IMR-90 (cell line): ENCODE measurements at regions not wholly inside any gene's neighbourhood (a gene's known extent, or its start where the extent isn't known, plus 50 kb on each side); places are given as distances from the start of the nearest gene placed in this dataset.

Experiments
- ATAC-seq: fragments of 200-7000 bp; cut with Tn5 transposase; 2 replicates; pipeline ENCODE4 v1.9.1; 2020; ENCODE audit warnings: low read depth, mild to moderate bottlenecking, moderate library complexity
- BruUV-seq: library from RNA; stranded (reverse); fragments of 400-500 nt; replicated peaks from 2 replicates; lab custom pipeline; 2021; lab: Mats Ljungman, UMichigan
- CTCF ChIA-PET: fragments of 300-600 bp; formaldehyde crosslinking; extraction: SDS; loops from one replicate; lab custom pipeline; 2021; ENCODE audit warnings: antibody characterized with exemption; lab: Yijun Ruan, JAX
- POLR2A ChIA-PET: fragments of 300-600 bp; sonication (Branson Sonifier 250); formaldehyde crosslinking; loops from one replicate; lab custom pipeline; 2022; ENCODE audit warnings: antibody characterized with exemption; ENCODE audit not compliant: unreplicated experiment; lab: Charles Lee
- DNase-seq: peaks from one replicate; pipeline ENCODE4 v3.0.0; 2013
- H2AFZ ChIP-seq: replicated peaks from 2 replicates; pipeline ENCODE3; 2013; ENCODE audit warnings: low read length, mild to moderate bottlenecking; ENCODE audit not compliant: poor library complexity
- H2AK5ac ChIP-seq: 2 replicates; pipeline ENCODE4 v1.6.1; 2013; ENCODE audit warnings: low read depth, low read length, inconsistent platforms
- H2AK9ac ChIP-seq: replicated peaks from 2 replicates; pipeline ENCODE3; 2013; ENCODE audit warnings: mild to moderate bottlenecking, low read depth, low read length, moderate library complexity; ENCODE audit not compliant: poor library complexity
- H2BK120ac ChIP-seq: 2 replicates; pipeline ENCODE4 v1.6.1; 2013; ENCODE audit warnings: low read depth, low read length, inconsistent platforms
- H2BK15ac ChIP-seq: 3 replicates; pipeline ENCODE4 v1.6.1; 2013; ENCODE audit warnings: low read depth, low read length, inconsistent platforms
- H2BK20ac ChIP-seq: 2 replicates; pipeline ENCODE4 v1.6.1; 2013; ENCODE audit warnings: low read depth, mild to moderate bottlenecking, inconsistent platforms, low read length, moderate library complexity
- H2BK5ac ChIP-seq: 2 replicates; pipeline ENCODE4 v1.6.1; 2013; ENCODE audit warnings: mild to moderate bottlenecking, low read depth, low read length, inconsistent platforms; ENCODE audit not compliant: poor library complexity, severe bottlenecking
- H3K14ac ChIP-seq: replicated peaks from 2 replicates; pipeline ENCODE4 v1.6.1; 2013; ENCODE audit warnings: low read depth, low read length, inconsistent platforms
- H3K18ac ChIP-seq: 2 replicates; pipeline ENCODE4 v1.6.1; 2013; ENCODE audit warnings: low read depth, low read length, control low read depth
- H3K23ac ChIP-seq: 2 replicates; pipeline ENCODE4 v1.6.1; 2013; ENCODE audit warnings: low read depth, low read length, inconsistent platforms
- H3K27ac ChIP-seq: 2 replicates; pipeline ENCODE4 v1.5.1; 2013; ENCODE audit warnings: mild to moderate bottlenecking, control low read depth, low read length; ENCODE audit not compliant: insufficient read depth
- H3K27me3 ChIP-seq: 2 replicates; pipeline ENCODE4 v1.6.1; 2013; ENCODE audit warnings: low read length; ENCODE audit not compliant: control insufficient read depth, insufficient read depth
- H3K36me3 ChIP-seq: 2 replicates; pipeline ENCODE4 v1.6.1; 2013; ENCODE audit warnings: low read length, mixed read lengths; ENCODE audit not compliant: control insufficient read depth, insufficient read depth
- H3K4ac ChIP-seq: 2 replicates; pipeline ENCODE4 v1.6.1; 2013; ENCODE audit warnings: low read depth, low read length, inconsistent platforms
- H3K4me1 ChIP-seq: 2 replicates; pipeline ENCODE4 v1.6.1; 2013; ENCODE audit warnings: low read length, mixed read lengths; ENCODE audit not compliant: control insufficient read depth, insufficient read depth
- H3K4me2 ChIP-seq: 2 replicates; pipeline ENCODE4 v1.6.1; 2013; ENCODE audit warnings: low read depth, mild to moderate bottlenecking, control low read depth, low read length, moderate library complexity
- H3K4me3 ChIP-seq: 2 replicates; pipeline ENCODE4 v1.5.1; 2013; ENCODE audit warnings: low read depth, mild to moderate bottlenecking, control low read depth, low read length, moderate library complexity; ENCODE audit not compliant: insufficient read depth
- H3K56ac ChIP-seq: 2 replicates; pipeline ENCODE4 v1.6.1; 2013; ENCODE audit warnings: low read length, inconsistent platforms; ENCODE audit not compliant: insufficient read depth; ENCODE audit errors: extremely low read depth
- H3K79me1 ChIP-seq, 2 experiments: 2 replicates each; pipeline ENCODE4 v1.6.1; 2013; ENCODE audit warnings: low read length in 2 of 2, inconsistent platforms in 1 of 2, low read depth in 1 of 2
- H3K9ac ChIP-seq: 2 replicates; pipeline ENCODE4 v1.6.1; 2013; ENCODE audit warnings: low read depth, low read length, control low read depth
- H3K9me1 ChIP-seq: 2 replicates; pipeline ENCODE4 v1.6.1; 2013; ENCODE audit warnings: low read length, inconsistent platforms; ENCODE audit not compliant: insufficient read depth
- H3K9me3 ChIP-seq: 2 replicates; pipeline ENCODE4 v1.6.1; 2013; ENCODE audit warnings: low read length; ENCODE audit not compliant: control insufficient read depth, insufficient read depth
- H4K20me1 ChIP-seq: 2 replicates; pipeline ENCODE4 v1.6.1; 2013; ENCODE audit warnings: low read length, inconsistent platforms; ENCODE audit not compliant: insufficient read depth
- H4K5ac ChIP-seq: 2 replicates; pipeline ENCODE4 v1.6.1; 2013; ENCODE audit warnings: mild to moderate bottlenecking, low read depth, low read length, control low read depth
- H4K8ac ChIP-seq, 2 experiments: 2 replicates each; pipeline ENCODE4 v1.6.1; 2013; ENCODE audit warnings: low read depth in 2 of 2, low read length in 2 of 2, control low read depth in 1 of 2, inconsistent platforms in 1 of 2
- H4K91ac ChIP-seq: 2 replicates; pipeline ENCODE4 v1.6.1; 2013; ENCODE audit warnings: low read depth, low read length, inconsistent platforms; ENCODE audit not compliant: insufficient read depth
- CEBPB ChIP-seq: IDR thresholded peaks from 2 replicates; pipeline ENCODE4 v1.6.1; 2012; ENCODE audit warnings: low read depth, low read length, improper control_type of control experiment
- CHD1 ChIP-seq: IDR thresholded peaks from 2 replicates; pipeline ENCODE4 v1.6.1; 2012; ENCODE audit warnings: low read depth, low read length, improper control_type of control experiment
- MAFK ChIP-seq: IDR thresholded peaks from 2 replicates; pipeline ENCODE4 v1.6.1; 2012; ENCODE audit warnings: low read depth, low read length, improper control_type of control experiment
- MAZ ChIP-seq: IDR thresholded peaks from 2 replicates; pipeline ENCODE4 v1.6.1; 2012; ENCODE audit warnings: low read depth, mild to moderate bottlenecking, low read length, improper control_type of control experiment, moderate library complexity, borderline replicate concordance
- MXI1 ChIP-seq: IDR thresholded peaks from 2 replicates; pipeline ENCODE4 v1.6.1; 2012; ENCODE audit warnings: low read depth, mild to moderate bottlenecking, low read length, moderate library complexity, borderline replicate concordance
- POLR2A ChIP-seq: IDR thresholded peaks from 2 replicates; pipeline ENCODE4 v1.6.1; 2012; ENCODE audit warnings: mild to moderate bottlenecking, low read depth, low read length
- RCOR1 ChIP-seq: IDR thresholded peaks from 2 replicates; pipeline ENCODE4 v1.6.1; 2012; ENCODE audit warnings: mild to moderate bottlenecking, low read length, improper control_type of control experiment; ENCODE audit not compliant: insufficient replicate concordance
- RFX5 ChIP-seq: IDR thresholded peaks from 2 replicates; pipeline ENCODE4 v1.8.0; 2012; ENCODE audit warnings: low read depth, mild to moderate bottlenecking, low read length, moderate library complexity
- SMC3 ChIP-seq: fragments of 150-350 bp; IDR thresholded peaks from 2 replicates; pipeline ENCODE4 v1.6.1; 2016; ENCODE audit warnings: low read depth, mild to moderate bottlenecking, antibody characterized with exemption, low read length, moderate library complexity
- WGBS, 2 experiments: methylation state at CpG; one replicate each; pipeline versions ENCODE4 v1.1.5 to v1.1.7; 2013; ENCODE audit warnings: missing lambda C conversion rate in 2 of 2; ENCODE audit not compliant: insufficient read length in 1 of 2; ENCODE audit errors: extremely low coverage in 2 of 2; 5-methylcytosine and 5-hydroxymethylcytosine counted together
- dilution Hi-C: fragments of 300-500 bp; cut with HindIII; formaldehyde crosslinking; loops from one replicate; pipeline ENCODE4 v1.14.3; 2018; ENCODE audit warnings: low sequenced_read_pairs; ENCODE audit not compliant: unreplicated experiment
- in situ Hi-C: fragments of 300-500 bp; cut with MboI; formaldehyde crosslinking; loops from 3 replicates; pipeline ENCODE4 v1.14.3; 2019; ENCODE audit warnings: low sequenced_read_pairs, inconsistent platforms, mixed read lengths
- intact Hi-C: fragments of 100-400 bp; cut with micrococcal nuclease; formaldehyde crosslinking; loops from 2 replicates; pipeline ENCODE4 v1.10.0; 2022
- TF ChIP-seq, protein P1 (sequence below): fragments of 150-350 bp; IDR thresholded peaks from 2 replicates; pipeline ENCODE4 v1.6.1; 2017; ENCODE audit warnings: mild to moderate bottlenecking, antibody characterized with exemption, low read length, low read depth
- TF ChIP-seq, protein P2 (sequence below): fragments of 150-350 bp; IDR thresholded peaks from 2 replicates; pipeline ENCODE4 v1.6.1; 2016; ENCODE audit warnings: low read depth, mild to moderate bottlenecking, low read length, moderate library complexity, borderline replicate concordance
- TF ChIP-seq, protein P3 (sequence below): conservative IDR thresholded peaks from 2 replicates; pipeline ENCODE4 v1.5.1; 2012; ENCODE audit warnings: mild to moderate bottlenecking, low read depth, low read length, improper control_type of control experiment

- Histone ChIP-seq H4K20me1 (no peaks in the 10 kb centered on the region), H4K91ac (no peak overlapping the region), H3K4ac (no peak overlapping the region), H3K14ac (no peak overlapping the region), H3K27me3 (no peaks in the 10 kb centered on the region), H3K4me2 (no peak overlapping the region), H2BK15ac (no peak overlapping the region), H2BK5ac (no peak overlapping the region), H2AK9ac (no peak overlapping the region), H3K79me1 (no peaks in the 10 kb centered on the region), H3K9me3 (no peaks in the 10 kb centered on the region), H3K23ac (no peak overlapping the region), H3K27ac (no peak overlapping the region), H2AK5ac (no peak overlapping the region), H3K4me3 (no peak overlapping the region), H4K5ac (no peak overlapping the region), H3K36me3 (no peaks in the 10 kb centered on the region), H3K18ac (no peak overlapping the region), H3K4me1 (peaks cover 8% of the 10 kb centered on the region), H2BK20ac (no peak overlapping the region), H2BK120ac (no peak overlapping the region), H3K56ac (no peak overlapping the region), H2AFZ (no peak overlapping the region), H3K9me1 (peaks cover 2% of the 10 kb centered on the region; the same call in 1 of the 2 replicates), H3K9ac (no peak overlapping the region), H4K8ac (no peak overlapping the region)
- no CpG with 5 or more reads among the region's 1 CpG for WGBS, 2 experiments
- intact Hi-C loops (loop anchor here (5.0 kb wide), 1 partner anchor 72 kb away; the partner anchor contains the start of gene ARL4A), in situ Hi-C loops (no loop called here), dilution Hi-C loops (no loop called here)
- BruUV-seq = no TSS peak
- ChIA-PET POLR2A (no interaction called here), CTCF (no interaction called here)
- ATAC-seq (no peak), DNase-seq (no peak)
- TF ChIP-seq, protein P1, sequence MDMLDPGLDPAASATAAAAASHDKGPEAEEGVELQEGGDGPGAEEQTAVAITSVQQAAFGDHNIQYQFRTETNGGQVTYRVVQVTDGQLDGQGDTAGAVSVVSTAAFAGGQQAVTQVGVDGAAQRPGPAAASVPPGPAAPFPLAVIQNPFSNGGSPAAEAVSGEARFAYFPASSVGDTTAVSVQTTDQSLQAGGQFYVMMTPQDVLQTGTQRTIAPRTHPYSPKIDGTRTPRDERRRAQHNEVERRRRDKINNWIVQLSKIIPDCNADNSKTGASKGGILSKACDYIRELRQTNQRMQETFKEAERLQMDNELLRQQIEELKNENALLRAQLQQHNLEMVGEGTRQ = no peak
- no peak for TF ChIP-seq CHD1
- no peak for TF ChIP-seq RFX5
- no peak for TF ChIP-seq RCOR1
- no peak for TF ChIP-seq SMC3
- TF ChIP-seq POLR2A = no peak
- TF ChIP-seq CEBPB = no peak
- TF ChIP-seq, protein P2, sequence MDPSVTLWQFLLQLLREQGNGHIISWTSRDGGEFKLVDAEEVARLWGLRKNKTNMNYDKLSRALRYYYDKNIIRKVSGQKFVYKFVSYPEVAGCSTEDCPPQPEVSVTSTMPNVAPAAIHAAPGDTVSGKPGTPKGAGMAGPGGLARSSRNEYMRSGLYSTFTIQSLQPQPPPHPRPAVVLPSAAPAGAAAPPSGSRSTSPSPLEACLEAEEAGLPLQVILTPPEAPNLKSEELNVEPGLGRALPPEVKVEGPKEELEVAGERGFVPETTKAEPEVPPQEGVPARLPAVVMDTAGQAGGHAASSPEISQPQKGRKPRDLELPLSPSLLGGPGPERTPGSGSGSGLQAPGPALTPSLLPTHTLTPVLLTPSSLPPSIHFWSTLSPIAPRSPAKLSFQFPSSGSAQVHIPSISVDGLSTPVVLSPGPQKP = no peak
- TF ChIP-seq, protein P3, sequence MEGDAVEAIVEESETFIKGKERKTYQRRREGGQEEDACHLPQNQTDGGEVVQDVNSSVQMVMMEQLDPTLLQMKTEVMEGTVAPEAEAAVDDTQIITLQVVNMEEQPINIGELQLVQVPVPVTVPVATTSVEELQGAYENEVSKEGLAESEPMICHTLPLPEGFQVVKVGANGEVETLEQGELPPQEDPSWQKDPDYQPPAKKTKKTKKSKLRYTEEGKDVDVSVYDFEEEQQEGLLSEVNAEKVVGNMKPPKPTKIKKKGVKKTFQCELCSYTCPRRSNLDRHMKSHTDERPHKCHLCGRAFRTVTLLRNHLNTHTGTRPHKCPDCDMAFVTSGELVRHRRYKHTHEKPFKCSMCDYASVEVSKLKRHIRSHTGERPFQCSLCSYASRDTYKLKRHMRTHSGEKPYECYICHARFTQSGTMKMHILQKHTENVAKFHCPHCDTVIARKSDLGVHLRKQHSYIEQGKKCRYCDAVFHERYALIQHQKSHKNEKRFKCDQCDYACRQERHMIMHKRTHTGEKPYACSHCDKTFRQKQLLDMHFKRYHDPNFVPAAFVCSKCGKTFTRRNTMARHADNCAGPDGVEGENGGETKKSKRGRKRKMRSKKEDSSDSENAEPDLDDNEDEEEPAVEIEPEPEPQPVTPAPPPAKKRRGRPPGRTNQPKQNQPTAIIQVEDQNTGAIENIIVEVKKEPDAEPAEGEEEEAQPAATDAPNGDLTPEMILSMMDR = no peak
- TF ChIP-seq MAFK = no peak
- TF ChIP-seq MAZ = no peak
- no peak for TF ChIP-seq MXI1
Observed at GRCh38 chr7:12759151-12759550, 71.7 kb downstream of the ARL4A start.
